HG02798 (cell line): ENCODE measurements at regions not wholly inside any gene's neighbourhood (a gene's known extent, or its start where the extent isn't known, plus 50 kb on each side); places are given as distances from the start of the nearest gene placed in this dataset.

Experiments used
- ATAC-seq: cut with Tn5 transposase; IDR thresholded peaks from one replicate; pipeline ENCODE4 v1.9.1; 2021; ENCODE audit warnings: mild to moderate bottlenecking; ENCODE audit not compliant: unreplicated experiment, poor library complexity

DNA sequence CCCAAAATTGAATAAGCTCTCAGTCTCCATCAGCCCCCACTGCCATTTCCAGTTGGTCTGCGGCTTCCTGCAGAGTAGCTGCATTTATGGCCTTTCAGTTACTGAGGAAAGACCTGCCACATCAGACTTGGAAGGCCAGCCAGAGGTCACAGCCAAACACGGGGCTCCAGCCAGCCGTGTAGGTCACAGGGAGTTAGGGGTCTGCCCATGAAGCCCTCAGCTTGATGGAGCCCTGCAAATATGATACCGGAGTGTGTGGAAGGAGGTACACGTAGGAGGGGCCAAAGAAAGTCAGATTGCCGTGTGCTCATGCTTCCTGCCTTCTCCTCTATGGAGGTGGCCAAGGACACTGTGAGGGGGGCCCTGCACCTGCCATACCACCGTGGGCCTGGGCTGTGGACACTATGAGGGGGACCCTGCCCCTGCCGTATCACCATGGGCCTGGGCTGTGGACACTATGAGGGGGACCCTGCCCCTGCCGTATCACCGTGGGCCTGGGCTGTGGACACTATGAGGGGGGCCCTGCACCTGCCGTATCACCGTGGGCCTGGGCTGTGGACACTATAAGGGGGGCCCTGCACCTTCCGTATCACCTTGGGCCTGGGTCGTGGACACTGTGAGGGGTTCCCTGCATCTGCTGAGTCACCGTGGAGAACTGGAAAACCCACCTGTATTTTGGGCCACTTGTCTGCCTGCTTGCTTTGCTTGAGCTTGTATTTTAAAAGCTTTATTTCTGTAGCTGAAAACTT lies 335.7 kb upstream of the SHH start:
- no peak for ATAC-seq

DNA sequence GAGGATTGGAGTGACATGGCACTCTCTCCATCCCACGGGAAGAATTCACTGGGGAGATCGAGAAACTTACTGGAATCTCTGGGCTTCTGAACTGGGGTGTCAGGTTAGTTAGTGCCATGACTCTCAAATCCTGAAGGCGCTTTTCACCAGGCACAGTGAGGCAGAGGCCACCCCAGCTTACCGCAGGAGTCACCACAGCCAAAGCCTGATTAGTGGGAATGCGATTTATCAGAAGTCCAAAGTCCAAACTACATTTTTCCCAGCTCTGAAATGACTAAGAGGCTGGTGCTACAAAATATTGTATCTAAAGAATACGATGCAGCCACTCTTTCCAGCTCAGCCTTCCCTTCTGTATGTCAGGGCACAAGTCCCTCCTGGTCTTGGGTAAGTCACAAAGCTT lies 334.8 kb upstream of the SHH start:
- no peak for ATAC-seq

DNA sequence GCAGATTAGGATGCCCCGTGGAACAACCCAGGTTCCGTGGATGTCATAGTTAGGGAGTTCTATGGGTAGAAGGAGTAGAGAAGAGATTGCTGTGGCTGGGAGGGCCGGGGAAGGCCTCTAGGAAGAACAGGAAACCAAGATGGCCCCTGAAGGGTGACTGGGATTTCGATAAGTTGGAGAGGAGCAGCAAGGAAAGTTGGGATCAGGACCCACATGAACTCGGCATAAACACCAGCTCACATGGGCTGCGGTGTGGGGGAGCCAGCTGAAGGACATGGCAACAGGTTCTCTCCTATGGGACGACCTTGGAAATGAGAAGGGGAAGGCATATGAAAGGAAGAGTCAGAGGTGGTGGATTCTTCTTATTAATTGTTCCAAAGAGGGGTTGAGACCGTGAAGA lies 333.7 kb upstream of the SHH start:
- no peak for ATAC-seq

DNA sequence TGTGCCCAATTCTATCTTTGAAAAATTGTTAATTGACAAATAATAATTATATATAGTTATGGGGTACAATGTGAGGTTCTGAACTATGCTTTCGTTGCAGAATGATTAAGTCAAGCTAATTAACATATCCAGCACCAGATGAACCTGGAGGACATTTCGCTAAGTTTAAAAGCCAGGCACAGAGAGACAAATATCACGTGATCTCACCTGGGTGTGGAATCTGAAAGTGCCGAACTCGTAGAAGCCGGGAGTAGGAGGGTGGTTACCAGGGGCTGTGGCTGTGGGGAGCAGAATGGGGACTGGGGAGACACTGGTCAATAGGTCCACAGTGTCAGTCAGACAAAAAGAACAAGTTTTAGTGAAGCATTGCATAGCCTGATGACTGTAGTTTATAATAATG lies 332.9 kb upstream of the SHH start:
- ATAC-seq = no peak

DNA sequence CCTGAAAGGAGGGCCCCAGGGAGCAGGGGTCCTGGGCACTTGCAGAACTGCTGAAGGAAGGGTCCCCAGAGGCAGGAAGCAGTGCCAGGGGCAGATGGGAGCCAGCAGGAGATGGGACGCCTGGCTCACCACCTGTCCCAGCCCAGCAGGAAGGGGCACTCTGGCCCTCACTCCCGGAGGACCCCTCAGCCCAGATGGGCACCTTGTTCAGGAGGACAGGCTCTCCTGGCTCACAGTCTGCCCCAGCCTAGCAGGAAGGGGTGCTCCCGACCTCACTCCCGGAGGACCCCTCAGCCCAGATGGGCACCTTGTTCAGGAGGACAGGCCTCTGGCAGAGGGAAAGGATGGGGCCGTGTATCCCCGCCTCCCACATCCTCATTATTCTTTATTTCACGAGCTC lies 331.4 kb upstream of the SHH start:
- no peak for ATAC-seq

DNA sequence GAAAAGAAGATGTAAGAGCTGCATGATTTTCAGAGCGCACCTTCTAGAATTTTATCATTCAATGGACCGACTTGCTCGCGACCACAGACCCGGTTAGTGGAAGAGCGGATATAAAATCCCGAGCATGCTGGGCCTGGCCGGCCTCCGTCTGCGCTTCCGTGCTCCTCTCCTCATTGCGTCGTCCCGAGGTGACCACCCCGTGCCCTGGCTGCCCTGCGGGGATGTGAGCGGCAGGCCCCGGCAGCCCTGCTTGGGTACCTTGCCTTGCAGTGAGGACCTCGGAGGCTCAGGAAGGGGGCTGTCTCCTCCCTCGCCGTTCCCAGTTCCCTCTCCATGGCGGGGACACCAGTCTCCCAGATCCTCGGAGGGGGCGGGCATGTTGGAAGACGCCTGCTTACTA lies 330.9 kb upstream of the SHH start:
- no peak for ATAC-seq

DNA sequence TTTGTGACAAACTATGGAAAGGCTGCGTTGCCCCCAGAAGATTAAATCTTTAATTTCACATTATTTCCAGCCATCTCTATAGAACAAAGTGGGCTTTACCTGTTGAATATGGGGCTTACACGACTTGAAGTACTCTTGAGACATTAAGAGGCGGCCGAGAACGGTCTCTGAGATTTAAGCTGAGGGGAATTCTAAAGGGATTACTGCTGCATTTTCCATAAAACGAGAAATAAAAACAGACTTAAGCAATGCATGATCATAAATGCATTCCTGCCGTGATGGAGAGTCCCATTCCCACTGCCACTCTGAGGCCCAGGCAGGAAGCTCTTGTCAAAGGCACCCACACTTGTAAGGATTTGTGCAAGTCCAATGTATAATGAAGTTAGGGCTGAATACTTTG lies 329.7 kb upstream of the SHH start:
- ATAC-seq = no peak

DNA sequence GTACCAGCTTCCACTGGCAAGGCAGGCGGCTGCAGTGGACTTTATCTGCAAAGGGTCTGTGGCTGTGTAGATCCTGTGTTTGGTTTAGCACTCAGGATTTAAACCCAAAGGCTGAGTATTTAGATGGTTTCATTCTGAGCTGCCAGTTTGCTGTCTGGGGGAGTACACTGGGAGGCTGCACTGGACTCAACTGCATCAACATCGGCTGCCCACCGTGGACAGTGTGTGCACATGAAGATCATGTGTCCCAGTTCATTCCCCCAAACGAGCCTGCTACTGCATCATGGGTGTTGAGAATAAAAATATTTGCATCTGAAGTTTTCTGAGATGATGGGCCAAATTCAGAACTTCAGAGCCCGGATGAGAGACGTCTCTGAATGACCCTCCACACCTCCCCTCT lies 328.6 kb upstream of the SHH start:
- no peak for ATAC-seq

DNA sequence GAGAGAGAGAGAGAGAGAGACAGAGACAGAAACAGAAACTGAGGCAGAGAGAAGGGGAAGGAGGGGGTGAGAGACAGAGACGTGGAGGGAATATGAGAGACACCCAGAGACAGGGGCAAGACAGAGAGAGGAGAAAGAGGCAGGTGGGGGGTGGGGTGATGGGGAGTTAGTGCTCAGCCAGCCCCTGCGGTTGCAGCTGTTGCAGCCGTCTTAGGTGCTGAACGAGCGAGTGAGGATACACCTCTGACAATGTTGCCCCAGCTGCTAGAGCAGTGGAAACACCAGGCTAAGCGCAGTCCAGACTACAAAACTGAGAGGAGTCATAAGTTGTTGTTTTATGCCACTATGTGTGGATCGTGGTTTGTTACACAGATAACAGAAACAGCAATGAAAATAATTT lies 328.2 kb upstream of the SHH start:
- no peak for ATAC-seq

DNA sequence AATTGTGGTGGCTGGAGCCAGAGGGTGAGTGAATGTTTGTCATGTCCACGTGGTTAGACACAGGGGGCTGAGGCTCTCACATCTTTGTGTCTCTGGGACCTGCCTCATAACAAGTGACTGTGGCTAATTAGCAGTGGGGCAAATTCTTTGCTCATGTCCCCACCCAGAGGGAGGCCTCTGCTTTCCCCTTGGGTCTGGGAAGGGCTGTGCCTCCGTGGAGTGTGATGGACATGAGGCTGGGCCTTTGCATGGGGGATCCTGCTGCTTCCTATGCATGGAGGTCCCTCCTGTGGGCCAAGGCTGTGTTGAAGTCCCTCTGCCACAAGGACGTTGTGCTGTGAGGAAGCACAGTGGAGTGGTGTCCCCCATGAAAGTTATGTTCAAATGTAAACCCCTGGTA lies 327.4 kb upstream of the SHH start:
- no peak for ATAC-seq

DNA sequence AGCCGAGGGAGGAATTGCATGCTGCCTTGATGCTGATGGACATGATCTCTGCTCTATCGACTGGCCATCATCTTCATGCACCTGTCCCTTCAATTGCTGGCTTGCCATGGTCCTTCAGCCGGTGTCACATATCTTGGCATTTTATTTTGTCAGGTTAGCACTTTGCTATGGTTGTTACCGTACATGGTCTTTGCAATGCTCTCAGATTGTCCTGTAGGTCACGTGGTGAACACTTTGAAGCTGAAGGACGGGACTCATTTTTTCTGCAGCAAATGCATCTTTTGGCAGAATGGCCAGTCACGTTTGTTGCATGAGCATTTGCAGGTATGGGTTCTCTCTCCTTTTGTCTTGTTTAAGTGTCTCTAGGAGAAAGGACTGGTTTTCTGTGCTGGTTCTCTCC lies 326.8 kb upstream of the SHH start:
- no peak for ATAC-seq

DNA sequence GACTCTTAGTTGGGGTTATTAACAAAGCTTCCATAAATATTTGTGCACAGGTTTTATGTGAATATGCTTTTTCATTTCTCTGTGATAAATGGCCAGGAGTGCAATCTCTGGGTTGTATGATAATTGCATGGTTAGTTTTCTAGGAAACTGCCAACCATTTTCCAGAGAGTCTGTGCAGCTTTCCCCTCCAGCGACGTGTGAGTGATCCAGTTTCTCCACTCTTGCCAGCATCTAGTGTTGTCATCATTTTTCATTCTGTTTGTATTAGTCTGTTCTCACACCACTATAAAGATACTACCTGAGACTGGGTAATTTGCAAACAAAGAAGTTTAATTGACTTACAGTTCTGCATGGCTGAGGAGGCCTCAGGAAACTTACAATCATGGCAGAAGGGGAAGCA lies 319.6 kb upstream of the SHH start:
- ATAC-seq = no peak

DNA sequence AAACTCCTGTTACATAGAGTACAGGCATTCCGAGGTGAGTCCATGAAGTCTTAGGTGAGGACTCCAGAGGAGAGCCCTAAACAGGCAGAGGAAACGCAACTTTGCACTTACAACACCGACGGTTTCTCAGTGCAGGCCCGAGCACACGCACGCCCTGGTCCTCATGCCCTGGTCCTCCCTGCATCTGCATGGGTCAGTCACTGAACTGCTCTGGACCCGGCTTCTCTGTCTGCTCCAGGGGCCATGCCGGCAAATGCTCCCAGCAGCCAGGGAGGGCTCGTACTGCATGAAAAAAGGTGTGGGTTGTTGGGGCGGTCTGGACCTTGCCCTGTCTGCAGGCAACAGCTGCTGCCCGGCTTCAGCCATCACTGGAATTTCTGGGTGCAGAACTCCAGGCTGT lies 317.3 kb upstream of the SHH start:
- no peak for ATAC-seq

DNA sequence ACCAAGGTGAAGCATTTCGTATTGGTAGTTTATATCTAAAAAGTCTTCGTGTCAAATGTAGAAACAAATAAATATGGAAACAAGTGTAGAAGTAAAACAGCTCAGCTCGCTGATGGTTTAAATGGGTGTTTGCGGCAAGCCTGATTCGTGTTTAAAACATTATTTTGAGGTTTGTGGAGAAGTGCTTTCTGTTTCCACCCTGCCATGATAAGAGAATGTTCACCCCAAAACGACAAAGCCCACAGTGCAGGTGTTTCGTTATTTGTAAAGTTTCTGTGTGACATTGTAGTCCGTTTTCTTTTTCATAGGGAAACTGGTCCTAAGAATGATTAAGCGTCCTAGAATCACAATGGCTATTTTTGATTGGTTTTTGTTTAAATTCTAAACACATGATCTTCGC lies 316.2 kb upstream of the SHH start:
- ATAC-seq = no peak

DNA sequence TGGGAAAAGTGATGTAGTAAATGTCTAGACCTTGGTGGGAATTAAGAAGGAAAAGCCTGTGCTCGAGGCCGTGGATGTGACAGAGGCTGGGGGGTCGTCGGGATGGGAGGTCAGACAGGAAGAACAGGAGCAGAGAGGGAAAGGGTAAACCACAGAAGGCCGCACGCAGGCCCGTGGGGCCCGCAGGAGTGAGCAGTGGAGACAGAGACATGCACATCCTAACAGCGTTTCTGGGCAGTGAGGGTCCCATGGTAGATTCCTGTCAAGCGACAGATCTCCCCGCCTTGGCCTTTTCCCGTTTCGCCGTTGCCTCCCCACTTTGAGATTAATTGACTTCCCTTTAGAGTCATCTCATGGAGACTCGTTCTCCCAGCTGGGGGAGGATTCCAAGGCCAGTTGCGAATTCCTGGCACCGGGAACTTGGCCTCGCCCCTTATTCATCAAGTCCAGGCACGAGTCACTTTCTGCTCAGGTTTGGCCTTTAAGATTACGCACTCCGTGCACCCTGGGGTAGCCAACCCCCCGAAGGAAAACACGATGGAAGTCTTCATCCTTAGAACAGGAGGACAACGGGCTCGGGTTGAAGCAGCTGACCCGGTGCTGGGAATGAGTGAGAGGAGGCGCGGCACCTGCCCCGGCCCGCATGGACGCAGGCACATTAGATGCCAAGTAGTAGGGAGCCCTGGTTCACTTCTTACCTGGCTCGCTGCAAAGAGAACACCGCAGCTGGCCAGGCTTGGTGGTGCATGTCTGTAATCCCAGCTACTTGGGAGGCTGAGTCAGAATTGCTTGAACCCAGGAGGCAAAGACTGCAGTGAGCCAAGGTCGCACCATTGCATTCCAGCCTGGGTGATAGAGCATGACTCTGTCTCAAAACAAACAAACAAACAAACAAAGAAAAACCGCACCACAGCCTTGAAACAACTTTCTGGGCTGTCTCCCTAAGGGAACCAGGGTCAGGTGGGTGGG lies 315.2 kb upstream of the SHH start:
- ATAC-seq = no peak

DNA sequence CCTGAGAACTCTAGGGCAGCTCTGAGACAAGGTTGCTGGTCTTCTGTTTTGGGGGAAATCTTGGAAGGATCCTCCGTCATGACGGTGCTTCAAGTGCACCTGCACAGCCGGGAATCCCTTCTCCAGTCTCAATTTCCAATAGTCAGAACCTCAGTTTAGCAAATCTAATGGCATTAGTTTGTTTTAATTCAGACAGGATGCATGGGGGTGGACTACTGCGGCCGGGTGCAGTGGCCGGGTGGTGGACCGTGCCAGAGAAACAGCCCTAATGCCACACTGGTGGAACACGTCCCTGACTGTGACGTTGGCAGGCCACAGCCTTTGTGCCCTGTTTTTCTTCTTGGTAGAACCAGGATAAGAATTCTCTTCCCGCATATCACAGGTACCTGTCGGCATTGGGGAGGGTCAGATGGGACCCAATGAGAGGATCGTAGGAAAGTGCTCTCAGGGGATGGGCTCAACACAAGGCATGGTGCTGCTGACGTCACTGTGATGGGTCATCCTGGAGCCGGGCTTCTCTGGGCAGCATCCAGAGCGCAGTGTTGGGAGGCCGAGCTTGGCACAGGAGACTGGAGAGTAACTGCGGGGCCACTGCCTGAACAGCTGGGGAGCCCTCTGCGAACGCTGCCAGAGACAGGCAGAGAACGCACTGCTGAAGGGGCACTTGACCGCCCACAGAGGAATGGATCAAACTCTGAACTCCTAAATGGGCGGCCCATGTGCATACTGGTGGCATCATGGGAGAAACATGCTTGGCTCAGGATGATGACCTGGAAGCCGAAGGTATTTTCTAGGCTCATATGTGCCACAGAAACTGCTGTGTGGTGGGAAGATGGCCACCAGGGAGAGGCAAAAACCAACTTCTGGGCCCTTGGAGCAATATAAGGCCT lies 313.8 kb upstream of the SHH start:
- no peak for ATAC-seq

DNA sequence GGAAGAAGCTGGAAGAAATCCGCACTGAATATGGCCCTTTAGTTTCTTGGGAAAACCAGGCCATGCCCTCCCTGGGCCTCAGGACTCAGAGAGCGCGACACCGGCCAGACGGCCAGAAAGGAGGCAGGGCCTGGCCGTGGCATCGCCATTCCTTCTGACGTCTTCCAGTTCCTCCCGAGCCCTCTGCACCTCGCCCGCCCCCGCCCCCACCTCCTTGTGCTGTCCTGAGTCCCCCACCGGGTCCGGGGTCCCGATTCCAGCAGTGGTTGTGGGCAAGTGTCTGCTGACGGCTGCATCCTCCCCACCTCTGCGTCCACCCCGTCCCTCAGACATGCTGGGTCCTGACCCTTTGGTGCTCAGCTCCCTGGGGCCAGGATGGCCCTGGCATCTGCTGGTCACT lies 312.1 kb upstream of the SHH start:
- no peak for ATAC-seq

DNA sequence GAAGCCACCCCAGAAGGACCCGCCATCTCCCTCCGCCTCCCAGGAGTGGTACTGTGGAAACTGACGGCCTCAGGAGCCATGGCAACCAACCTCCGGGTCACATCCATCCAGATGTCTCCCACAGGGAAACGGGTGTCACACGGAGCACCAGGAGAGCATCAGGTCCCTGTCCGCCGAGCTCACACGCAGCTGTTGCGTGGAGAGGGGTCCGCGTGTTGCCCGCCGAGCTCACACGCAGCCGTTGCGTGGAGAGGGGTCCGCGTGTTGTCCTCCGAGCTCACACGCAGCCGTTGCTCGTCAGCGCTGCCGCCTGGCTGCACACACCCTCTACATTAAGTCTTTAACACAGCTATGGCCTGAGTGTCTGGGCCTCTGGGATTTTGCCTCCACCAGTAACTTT lies 311.1 kb upstream of the SHH start:
- ATAC-seq = no peak

DNA sequence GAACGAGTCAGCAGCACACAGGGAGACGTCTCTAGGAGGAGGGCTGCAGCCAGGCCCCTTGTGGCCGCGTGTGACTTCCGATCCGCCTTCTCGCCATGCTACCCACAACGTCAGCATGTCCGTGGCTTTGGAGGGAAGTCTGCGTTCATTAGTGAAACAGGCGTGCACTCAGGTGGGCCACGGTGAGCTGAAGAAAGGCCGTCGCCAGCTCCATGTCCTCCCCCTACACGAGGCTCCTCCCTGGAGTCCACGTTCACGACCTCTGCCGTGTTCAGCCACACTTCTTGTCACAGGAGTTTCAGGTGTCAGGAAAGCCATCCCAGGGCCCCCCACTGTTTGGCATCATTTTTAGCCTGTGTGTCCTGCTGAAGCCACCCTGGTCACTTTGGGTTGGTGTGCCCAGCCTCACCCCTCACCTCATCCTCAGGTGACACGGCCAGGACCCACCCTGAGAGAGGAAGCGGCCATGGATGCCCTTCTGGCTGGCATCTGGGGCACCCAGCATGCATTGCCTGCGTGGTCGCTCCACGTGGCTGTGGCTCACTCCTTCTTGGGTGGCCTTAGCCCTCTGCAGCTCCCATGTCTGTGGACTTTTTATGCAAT lies 310.6 kb upstream of the SHH start:
- ATAC-seq = no peak

DNA sequence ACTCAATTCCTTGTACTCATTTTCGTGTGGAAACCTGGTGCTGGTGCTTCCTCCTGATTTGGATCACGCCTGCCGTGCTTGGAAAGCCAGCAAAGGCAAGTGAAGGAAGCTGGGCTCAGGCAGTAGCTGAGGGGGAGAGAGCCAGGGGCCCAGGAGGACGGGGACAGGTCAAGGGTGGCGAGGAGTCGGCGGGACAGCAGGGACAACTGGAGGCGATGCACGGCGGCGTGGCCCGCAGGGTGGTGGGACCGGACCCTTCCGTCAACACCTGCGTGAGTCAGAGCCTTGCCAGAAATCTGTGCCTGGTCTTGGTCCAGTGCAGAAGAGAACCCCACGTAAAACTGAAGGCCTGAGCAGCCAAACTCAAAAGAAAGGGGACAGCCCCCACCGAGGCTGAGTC lies 309.7 kb upstream of the SHH start:
- no peak for ATAC-seq
